ENCODE measurements at regions not wholly inside any gene's neighbourhood (a gene's known extent, or its start where the extent isn't known, plus 50 kb on each side); places are given as distances from the start of the nearest gene placed in this dataset.

DNA sequence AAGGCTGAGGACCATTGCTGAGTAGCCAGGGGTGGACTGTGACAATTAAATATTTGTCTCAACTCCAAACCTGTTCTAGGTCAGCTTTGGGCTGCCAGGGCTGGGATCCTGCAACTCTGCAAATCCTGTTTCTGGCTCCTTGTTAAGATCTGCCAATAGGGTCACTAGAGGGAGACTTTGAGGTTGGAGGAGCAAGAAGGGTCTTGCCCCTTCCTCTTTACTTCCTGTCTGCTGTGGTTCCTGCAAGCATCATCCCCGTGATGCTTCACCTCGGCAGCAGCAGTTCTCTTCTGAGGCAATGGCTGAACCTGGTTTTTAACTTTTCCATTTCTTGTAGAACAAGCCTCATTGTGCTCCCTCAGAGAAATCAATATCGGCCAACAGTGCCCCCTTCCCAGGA lies 124.6 kb downstream of the IRX5 start:
- TF ChIP-seq CTCF (optimal IDR thresholded peaks at IDR 0.05 in 1 of 3, IDR thresholded peaks at IDR 0.05 in 1 of 3, conservative IDR thresholded peaks at IDR 0.05 in 1 of 3; ENCODE audit: extremely low read depth in 1 of 3, insufficient read depth in 2 of 3, low read length in 3 of 3): no peak
- TF ChIP-seq EZH2 (IDR thresholded peaks at IDR 0.05; ENCODE audit: low read length): no peak
